ENCODE measurements at regions not wholly inside any gene's neighbourhood (a gene's known extent, or its start where the extent isn't known, plus 50 kb on each side); places are given as distances from the start of the nearest gene placed in this dataset.

GRCh38 chr14:30115756-30116155 is 188.1 kb upstream of the PRKD1 start:
- no peak overlapping the region for H3K4me3 ChIP-seq (ENCODE audit: low read depth, low read length)
- TF ChIP-seq CTCF (IDR thresholded peaks at IDR 0.05; ENCODE audit: low read depth, low read length): no peak
- in situ Hi-C loops (cut with HindIII; ENCODE audit: low sequenced_read_pairs): no loop called here
- peak; percentile 27 for DNase-seq (ENCODE audit: low read depth, low spot score)

- no peak overlapping the region for H3K4me3 ChIP-seq (ENCODE audit: low read depth, low read length)
- TF ChIP-seq CTCF (IDR thresholded peaks at IDR 0.05; ENCODE audit: low read depth, low read length): no peak
- DNase-seq (ENCODE audit: low read depth, low spot score): no peak
- in situ Hi-C loops (cut with HindIII; ENCODE audit: low sequenced_read_pairs): no loop called here
These were observed 191.5 kb upstream of the PRKD1 start for GRCh38 chr14:30118992-30119640.

- DNase-seq (ENCODE audit: low read depth, low spot score): no peak
- H3K4me3 ChIP-seq (ENCODE audit: low read depth, low read length): no peak overlapping the region
- in situ Hi-C loops (cut with HindIII; ENCODE audit: low sequenced_read_pairs): no loop called here
- no peak for TF ChIP-seq CTCF (IDR thresholded peaks at IDR 0.05; ENCODE audit: low read depth, low read length)
These were observed 197.8 kb upstream of the PRKD1 start for GRCh38 chr14:30125322-30125979.

- in situ Hi-C loops (cut with HindIII; ENCODE audit: low sequenced_read_pairs): no loop called here
- no peak for DNase-seq (ENCODE audit: low read depth, low spot score)
These were observed 202.2 kb upstream of the PRKD1 start for GRCh38 chr14:30129807-30130206.

GRCh38 chr14:30131581-30132097 is 204.0 kb upstream of the PRKD1 start:
- in situ Hi-C loops (cut with HindIII; ENCODE audit: low sequenced_read_pairs): no loop called here
- TF ChIP-seq CTCF (IDR thresholded peaks at IDR 0.05; ENCODE audit: low read depth, low read length): no peak
- no peak for DNase-seq (ENCODE audit: low read depth, low spot score)
- H3K4me3 ChIP-seq (ENCODE audit: low read depth, low read length): no peak overlapping the region

More at GRCh38 chr14:30129807-30130206, 202.2 kb upstream of the PRKD1 start:
- H3K4me3 ChIP-seq (ENCODE audit: low read depth, low read length): no peak overlapping the region
- no peak for TF ChIP-seq CTCF (IDR thresholded peaks at IDR 0.05; ENCODE audit: low read depth, low read length)

- TF ChIP-seq CTCF (IDR thresholded peaks at IDR 0.05; ENCODE audit: low read depth, low read length): no peak
- H3K4me3 ChIP-seq (ENCODE audit: low read depth, low read length): no peak overlapping the region
- no peak for DNase-seq (ENCODE audit: low read depth, low spot score)
- in situ Hi-C loops (cut with HindIII; ENCODE audit: low sequenced_read_pairs): no loop called here
These were observed 204.5 kb upstream of the PRKD1 start for GRCh38 chr14:30132196-30132595.

Measured in astrocyte of the spinal cord (primary cell).